GM23338 (cell line): ENCODE measurements at regions not wholly inside any gene's neighbourhood (a gene's known extent, or its start where the extent isn't known, plus 50 kb on each side); places are given as distances from the start of the nearest gene placed in this dataset.

ENCODE experiments used
- ATAC-seq: fragments of 200-7000 bp; cut with Tn5 transposase; 3 replicates; pipeline ENCODE4 v1.9.1; 2020
- DNase-seq: peaks from one replicate; pipeline ENCODE4 v3.0.0-alpha.2; 2015; ENCODE audit warnings: low spot score
- H2AFZ ChIP-seq: fragments of 200-600 bp; sonication (generic); 2 replicates; pipeline ENCODE4 v1.8.0; 2016; ENCODE audit warnings: antibody characterized with exemption, mild to moderate bottlenecking, moderate library complexity
- H3F3A ChIP-seq: fragments of 200-600 bp; sonication (generic); replicated peaks from 2 replicates; pipeline ENCODE4 v1.8.0; 2017; ENCODE audit warnings: antibody characterized with exemption, mixed run types, low read depth
- H3K27ac ChIP-seq: fragments of 200-600 bp; sonication (generic); 2 replicates; pipeline ENCODE4 v1.6.1; 2016; ENCODE audit warnings: low read depth
- H3K27me3 ChIP-seq: fragments of 200-600 bp; sonication (generic); 2 replicates; pipeline ENCODE4 v1.8.0; 2016; ENCODE audit warnings: mild to moderate bottlenecking, mixed run types, moderate library complexity; ENCODE audit not compliant: insufficient read depth
- H3K36me3 ChIP-seq: fragments of 200-600 bp; sonication (generic); 2 replicates; pipeline ENCODE4 v1.8.0; 2016; ENCODE audit warnings: mild to moderate bottlenecking; ENCODE audit not compliant: insufficient read depth
- H3K4me1 ChIP-seq: fragments of 200-600 bp; sonication (generic); 2 replicates; pipeline ENCODE4 v1.8.0; 2016; ENCODE audit warnings: mild to moderate bottlenecking, moderate library complexity; ENCODE audit not compliant: insufficient read depth
- H3K4me2 ChIP-seq: fragments of 200-600 bp; sonication (generic); 2 replicates; pipeline ENCODE4 v1.7.1; 2017; ENCODE audit warnings: mixed run types
- H3K4me3 ChIP-seq: fragments of 200-600 bp; sonication (generic); 2 replicates; pipeline ENCODE4 v1.6.1; 2016; ENCODE audit warnings: mixed run types
- H3K79me2 ChIP-seq: fragments of 200-600 bp; sonication (generic); replicated peaks from 2 replicates; pipeline ENCODE4 v1.8.0; 2017; ENCODE audit warnings: mild to moderate bottlenecking; ENCODE audit not compliant: insufficient read depth
- H3K9me2 ChIP-seq: fragments of 200-600 bp; sonication (generic); 2 replicates; pipeline ENCODE4 v1.8.0; 2017; ENCODE audit not compliant: insufficient read depth
- H4K20me1 ChIP-seq: fragments of 200-600 bp; sonication (generic); replicated peaks from 2 replicates; pipeline ENCODE4 v1.8.0; 2017; ENCODE audit warnings: mild to moderate bottlenecking; ENCODE audit not compliant: insufficient read depth
- H3K27ac Mint-ChIP-seq: 2 replicates; pipeline ENCODE4 v1.8.0; 2020; ENCODE audit warnings: inconsistent platforms, mild to moderate bottlenecking, moderate library complexity, mixed read lengths
- H3K27me3 Mint-ChIP-seq: 3 replicates; pipeline ENCODE4 v1.8.0; 2022; ENCODE audit warnings: low read depth, mild to moderate bottlenecking, moderate library complexity, mixed read lengths, inconsistent platforms; ENCODE audit not compliant: insufficient read depth, poor library complexity
- H3K36me3 Mint-ChIP-seq: 3 replicates; pipeline ENCODE4 v1.8.0; 2021; ENCODE audit warnings: low read depth, mild to moderate bottlenecking, inconsistent platforms, moderate library complexity, mixed read lengths
- H3K4me1 Mint-ChIP-seq: 3 replicates; pipeline ENCODE4 v1.8.0; 2020; ENCODE audit warnings: mild to moderate bottlenecking, inconsistent platforms, mixed read lengths
- H3K4me3 Mint-ChIP-seq: 3 replicates; pipeline ENCODE4 v1.8.0; 2021; ENCODE audit warnings: moderate library complexity, mild to moderate bottlenecking, inconsistent platforms, mixed read lengths
- H3K9me3 Mint-ChIP-seq: 3 replicates; pipeline ENCODE4 v1.8.0; 2020; ENCODE audit warnings: moderate library complexity, mild to moderate bottlenecking, inconsistent platforms, mixed read lengths
- CREB1 ChIP-seq: fragments of 250-450 bp; sonication (Bioruptor Pico); IDR thresholded peaks from 2 replicates; pipeline ENCODE4 v1.5.0; 2020; ENCODE audit warnings: low read depth, mild to moderate bottlenecking, moderate library complexity
- POLR2AphosphoS5 ChIP-seq: IDR thresholded peaks from 2 replicates; pipeline ENCODE4 v1.6.1; 2016; ENCODE audit warnings: antibody characterized with exemption, low read depth
- STAT1 ChIP-seq: IDR thresholded peaks from one replicate; pipeline ENCODE4 v1.6.1; 2016; ENCODE audit warnings: antibody characterized with exemption; ENCODE audit not compliant: unreplicated experiment
- ZNF331 ChIP-seq: fragments of 250-450 bp; sonication (Bioruptor Pico); IDR thresholded peaks from 2 replicates; pipeline ENCODE4 v1.5.0; 2020; ENCODE audit warnings: low read depth, mild to moderate bottlenecking, moderate library complexity
- TF ChIP-seq, protein P1 (sequence below): fragments of 250-450 bp; sonication (Bioruptor Pico); IDR thresholded peaks from 2 replicates; pipeline ENCODE4 v1.5.0; 2020; ENCODE audit warnings: mild to moderate bottlenecking, moderate library complexity

- TF ChIP-seq STAT1 (no peak), POLR2AphosphoS5 (no peak), CREB1 (CRISPR knock-in tag) (no peak)
- Mint-ChIP-seq H3K4me1 (no peaks in the 10 kb centered on the region), H3K27me3 (peaks cover 3% of the 10 kb centered on the region), H3K36me3 (peaks cover 7% of the 10 kb centered on the region; the same call in 2 of the 3 replicates), H3K27ac (no peak overlapping the region; the same call in 1 of the 2 replicates), H3K4me3 (no peak overlapping the region), H3K9me3 (peaks cover 12% of the 10 kb centered on the region)
- H2AFZ ChIP-seq: no peak overlapping the region; the same call in 1 of the 2 replicates
- H3K4me3 ChIP-seq: no peak overlapping the region
- H3K4me1 ChIP-seq: no peaks in the 10 kb centered on the region
- H3K4me2 ChIP-seq: no peak overlapping the region
- DNase-seq (no peak), ATAC-seq (no peak)
- H3F3A ChIP-seq: no peaks in the 10 kb centered on the region
- no peaks in the 10 kb centered on the region for H3K27me3 ChIP-seq
- H4K20me1 ChIP-seq: no peaks in the 10 kb centered on the region
- no peaks in the 10 kb centered on the region for H3K79me2 ChIP-seq
- no peaks in the 10 kb centered on the region for H3K36me3 ChIP-seq
- no peak overlapping the region for H3K27ac ChIP-seq
- H3K9me2 ChIP-seq: 0 out of 2 replicates have a peak, but pooled peaks cover 2% of the 10 kb centered on the region
Measured at GRCh38 chr5:111004291-111004690, 67.2 kb upstream of the TSLP start.

DNA sequence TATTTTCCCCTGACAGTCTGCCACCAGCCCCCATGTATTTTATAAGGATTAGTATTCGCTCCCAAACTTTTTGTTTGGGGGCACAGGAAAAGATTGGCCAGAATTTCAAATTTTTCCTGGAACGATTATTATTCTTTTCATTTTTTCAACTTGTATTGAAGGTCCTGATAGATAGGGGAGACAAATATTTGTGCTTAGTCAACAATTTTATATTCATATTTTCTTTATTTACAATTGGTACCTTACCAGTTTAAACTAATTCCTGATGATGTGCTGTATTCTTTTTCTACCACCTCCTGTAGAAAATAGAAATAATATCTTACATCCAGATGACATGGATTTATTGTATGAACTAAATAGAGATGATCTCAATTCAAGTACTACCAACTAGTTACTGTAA is 60.7 kb upstream of the TSLP start:
- no peak overlapping the region for H3K4me3 Mint-ChIP-seq

More for the DNA sequence above, 60.7 kb upstream of the TSLP start:
- Histone ChIP-seq H2AFZ (no peak overlapping the region), H3K4me3 (no peak overlapping the region), H3K27ac (no peak overlapping the region), H3K27me3 (no peaks in the 10 kb centered on the region), H3K9me2 (no peaks in the 10 kb centered on the region), H3K79me2 (no peaks in the 10 kb centered on the region), H3F3A (no peaks in the 10 kb centered on the region), H3K36me3 (no peaks in the 10 kb centered on the region), H3K4me1 (no peaks in the 10 kb centered on the region), H4K20me1 (no peaks in the 10 kb centered on the region), H3K4me2 (no peak overlapping the region)
- H3K4me1 Mint-ChIP-seq: no peaks in the 10 kb centered on the region
- no peaks in the 10 kb centered on the region for H3K36me3 Mint-ChIP-seq
- H3K27me3 Mint-ChIP-seq: peaks cover 3% of the 10 kb centered on the region
- ATAC-seq (no peak), DNase-seq (no peak)
- no peak overlapping the region for H3K27ac Mint-ChIP-seq
- no peaks in the 10 kb centered on the region for H3K9me3 Mint-ChIP-seq
- TF ChIP-seq, protein P1, sequence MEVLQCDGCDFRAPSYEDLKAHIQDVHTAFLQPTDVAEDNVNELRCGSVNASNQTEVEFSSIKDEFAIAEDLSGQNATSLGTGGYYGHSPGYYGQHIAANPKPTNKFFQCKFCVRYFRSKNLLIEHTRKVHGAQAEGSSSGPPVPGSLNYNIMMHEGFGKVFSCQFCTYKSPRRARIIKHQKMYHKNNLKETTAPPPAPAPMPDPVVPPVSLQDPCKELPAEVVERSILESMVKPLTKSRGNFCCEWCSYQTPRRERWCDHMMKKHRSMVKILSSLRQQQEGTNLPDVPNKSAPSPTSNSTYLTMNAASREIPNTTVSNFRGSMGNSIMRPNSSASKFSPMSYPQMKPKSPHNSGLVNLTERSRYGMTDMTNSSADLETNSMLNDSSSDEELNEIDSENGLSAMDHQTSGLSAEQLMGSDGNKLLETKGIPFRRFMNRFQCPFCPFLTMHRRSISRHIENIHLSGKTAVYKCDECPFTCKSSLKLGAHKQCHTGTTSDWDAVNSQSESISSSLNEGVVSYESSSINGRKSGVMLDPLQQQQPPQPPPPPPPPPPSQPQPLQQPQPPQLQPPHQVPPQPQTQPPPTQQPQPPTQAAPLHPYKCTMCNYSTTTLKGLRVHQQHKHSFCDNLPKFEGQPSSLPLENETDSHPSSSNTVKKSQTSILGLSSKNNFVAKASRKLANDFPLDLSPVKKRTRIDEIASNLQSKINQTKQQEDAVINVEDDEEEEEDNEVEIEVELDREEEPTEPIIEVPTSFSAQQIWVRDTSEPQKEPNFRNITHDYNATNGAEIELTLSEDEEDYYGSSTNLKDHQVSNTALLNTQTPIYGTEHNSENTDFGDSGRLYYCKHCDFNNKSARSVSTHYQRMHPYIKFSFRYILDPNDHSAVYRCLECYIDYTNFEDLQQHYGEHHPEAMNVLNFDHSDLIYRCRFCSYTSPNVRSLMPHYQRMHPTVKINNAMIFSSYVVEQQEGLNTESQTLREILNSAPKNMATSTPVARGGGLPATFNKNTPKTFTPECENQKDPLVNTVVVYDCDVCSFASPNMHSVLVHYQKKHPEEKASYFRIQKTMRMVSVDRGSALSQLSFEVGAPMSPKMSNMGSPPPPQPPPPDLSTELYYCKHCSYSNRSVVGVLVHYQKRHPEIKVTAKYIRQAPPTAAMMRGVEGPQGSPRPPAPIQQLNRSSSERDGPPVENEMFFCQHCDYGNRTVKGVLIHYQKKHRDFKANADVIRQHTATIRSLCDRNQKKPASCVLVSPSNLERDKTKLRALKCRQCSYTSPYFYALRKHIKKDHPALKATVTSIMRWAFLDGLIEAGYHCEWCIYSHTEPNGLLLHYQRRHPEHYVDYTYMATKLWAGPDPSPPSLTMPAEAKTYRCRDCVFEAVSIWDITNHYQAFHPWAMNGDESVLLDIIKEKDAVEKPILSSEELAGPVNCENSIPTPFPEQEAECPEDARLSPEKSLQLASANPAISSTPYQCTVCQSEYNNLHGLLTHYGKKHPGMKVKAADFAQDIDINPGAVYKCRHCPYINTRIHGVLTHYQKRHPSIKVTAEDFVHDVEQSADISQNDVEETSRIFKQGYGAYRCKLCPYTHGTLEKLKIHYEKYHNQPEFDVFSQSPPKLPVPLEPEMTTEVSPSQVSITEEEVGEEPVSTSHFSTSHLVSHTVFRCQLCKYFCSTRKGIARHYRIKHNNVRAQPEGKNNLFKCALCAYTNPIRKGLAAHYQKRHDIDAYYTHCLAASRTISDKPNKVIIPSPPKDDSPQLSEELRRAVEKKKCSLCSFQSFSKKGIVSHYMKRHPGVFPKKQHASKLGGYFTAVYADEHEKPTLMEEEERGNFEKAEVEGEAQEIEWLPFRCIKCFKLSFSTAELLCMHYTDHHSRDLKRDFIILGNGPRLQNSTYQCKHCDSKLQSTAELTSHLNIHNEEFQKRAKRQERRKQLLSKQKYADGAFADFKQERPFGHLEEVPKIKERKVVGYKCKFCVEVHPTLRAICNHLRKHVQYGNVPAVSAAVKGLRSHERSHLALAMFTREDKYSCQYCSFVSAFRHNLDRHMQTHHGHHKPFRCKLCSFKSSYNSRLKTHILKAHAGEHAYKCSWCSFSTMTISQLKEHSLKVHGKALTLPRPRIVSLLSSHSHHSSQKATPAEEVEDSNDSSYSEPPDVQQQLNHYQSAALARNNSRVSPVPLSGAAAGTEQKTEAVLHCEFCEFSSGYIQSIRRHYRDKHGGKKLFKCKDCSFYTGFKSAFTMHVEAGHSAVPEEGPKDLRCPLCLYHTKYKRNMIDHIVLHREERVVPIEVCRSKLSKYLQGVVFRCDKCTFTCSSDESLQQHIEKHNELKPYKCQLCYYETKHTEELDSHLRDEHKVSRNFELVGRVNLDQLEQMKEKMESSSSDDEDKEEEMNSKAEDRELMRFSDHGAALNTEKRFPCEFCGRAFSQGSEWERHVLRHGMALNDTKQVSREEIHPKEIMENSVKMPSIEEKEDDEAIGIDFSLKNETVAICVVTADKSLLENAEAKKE (CRISPR knock-in tag): no peak
- no peak for TF ChIP-seq ZNF331 (CRISPR knock-in tag)
